ENCODE measurements at regions not wholly inside any gene's neighbourhood (a gene's known extent, or its start where the extent isn't known, plus 50 kb on each side); places are given as distances from the start of the nearest gene placed in this dataset.

- ChIA-PET CTCF (no interaction called here), POLR2A (ENCODE audit: unreplicated experiment) (no interaction called here)
- Histone ChIP-seq H2AFZ (replicated peaks; ENCODE audit: low read length, poor library complexity) (no peak overlapping the region), H2AK5ac (ENCODE audit: low read depth, low read length) (no peak overlapping the region), H3K9me3 (ENCODE audit: control insufficient read depth, insufficient read depth, low read length) (peaks cover 4% of the 10 kb centered on the region; the same call in 1 of the 2 replicates), H3K4me3 (ENCODE audit: insufficient read depth, low read depth, low read length) (no peak overlapping the region), H3K14ac (replicated peaks; ENCODE audit: low read depth, low read length) (no peak overlapping the region), H3K9me1 (ENCODE audit: insufficient read depth, low read length) (no peaks in the 10 kb centered on the region), H2BK120ac (ENCODE audit: low read depth, low read length) (no peak overlapping the region), H4K8ac (ENCODE audit: low read depth in 2 of 2, low read length in 2 of 2) (no peak overlapping the region), H3K36me3 (ENCODE audit: control insufficient read depth, insufficient read depth, low read length) (no peaks in the 10 kb centered on the region), H3K79me1 (ENCODE audit: low read depth in 1 of 2, low read length in 2 of 2) (no peaks in the 10 kb centered on the region), H3K4me2 (ENCODE audit: low read depth, low read length) (no peak overlapping the region), H3K27me3 (ENCODE audit: control insufficient read depth, insufficient read depth, low read length) (no peaks in the 10 kb centered on the region), H3K9ac (ENCODE audit: low read depth, low read length) (no peak overlapping the region), H3K18ac (ENCODE audit: low read depth, low read length) (no peak overlapping the region), H4K20me1 (ENCODE audit: insufficient read depth, low read length) (no peaks in the 10 kb centered on the region), H3K4ac (ENCODE audit: low read depth, low read length) (no peak overlapping the region), H2BK5ac (ENCODE audit: low read depth, low read length, poor library complexity, severe bottlenecking) (no peak overlapping the region), H4K5ac (ENCODE audit: low read depth, low read length) (no peak overlapping the region), H2AK9ac (replicated peaks; ENCODE audit: low read depth, low read length, poor library complexity) (no peak overlapping the region), H2BK20ac (ENCODE audit: low read depth, low read length) (no peak overlapping the region), H3K56ac (ENCODE audit: extremely low read depth, insufficient read depth, low read length) (no peak overlapping the region), H3K23ac (ENCODE audit: low read depth, low read length) (no peak overlapping the region), H3K4me1 (ENCODE audit: control insufficient read depth, insufficient read depth, low read length) (no peaks in the 10 kb centered on the region), H3K27ac (ENCODE audit: insufficient read depth, low read length) (no peak overlapping the region), H4K91ac (ENCODE audit: insufficient read depth, low read depth, low read length) (no peak overlapping the region), H2BK15ac (ENCODE audit: low read depth, low read length) (no peak overlapping the region)
- BruUV-seq (replicated peaks) = no TSS peak
- intact Hi-C loops (cut with micrococcal nuclease) = no loop called here
- ATAC-seq (ENCODE audit: low read depth) (no peak), DNase-seq (no peak)
- in situ Hi-C loops (cut with MboI; ENCODE audit: low sequenced_read_pairs) = no loop called here
- no CpG with 5 or more reads among the region's 3 CpGs for WGBS, 2 experiments (ENCODE audit: extremely low coverage in 2 of 2, insufficient read length in 1 of 2)
- dilution Hi-C loops (cut with HindIII; ENCODE audit: low sequenced_read_pairs, unreplicated experiment) = no loop called here
- TF ChIP-seq MAZ (IDR thresholded peaks at IDR 0.05; ENCODE audit: borderline replicate concordance, low read depth, low read length) (no peak), RCOR1 (IDR thresholded peaks at IDR 0.05; ENCODE audit: insufficient replicate concordance, low read length) (no peak), MAFK (IDR thresholded peaks at IDR 0.05; ENCODE audit: low read depth, low read length) (no peak), BHLHE40 (IDR thresholded peaks at IDR 0.05; ENCODE audit: low read depth, low read length) (no peak), CEBPB (IDR thresholded peaks at IDR 0.05; ENCODE audit: low read depth, low read length) (no peak), SMC3 (IDR thresholded peaks at IDR 0.05; ENCODE audit: low read depth, low read length) (no peak)
These were observed 282.2 kb downstream of the NEBL start for GRCh38 chr10:20614911-20615310.

Measured in IMR-90 (cell line).